Cardiac muscle cell (in vitro differentiated cells and primary cell): ENCODE measurements at regions not wholly inside any gene's neighbourhood (a gene's known extent, or its start where the extent isn't known, plus 50 kb on each side); places are given as distances from the start of the nearest gene placed in this dataset.
"Not testable (repeated sequence)": the region's sequence is repeated elsewhere in the genome, so short reads cannot be mapped to it uniquely, and the experiment has no call there.

Source experiments
- DNase-seq, 2 donors: peaks; one replicate each; pipeline versions ENCODE4 v3.0.0 to v3.0.0-alpha.2; 2010 to 2017; ENCODE audit warnings: low read depth in 1 of 2, low spot score in 1 of 2
- H3K27ac ChIP-seq: fragments of 200-600 bp; sonication (generic); 2 replicates; pipeline ENCODE4 v1.5.1; 2016
- H3K27me3 ChIP-seq: fragments of 200-600 bp; sonication (generic); 2 replicates; pipeline ENCODE4 v1.6.0; 2016; ENCODE audit warnings: control low read depth
- H3K36me3 ChIP-seq: fragments of 200-600 bp; sonication (generic); 2 replicates; pipeline ENCODE4 v1.5.1; 2016; ENCODE audit warnings: control low read depth
- H3K4me1 ChIP-seq: fragments of 200-600 bp; sonication (generic); 2 replicates; pipeline ENCODE4 v1.8.1; 2017; ENCODE audit warnings: low read depth, mild to moderate bottlenecking, mixed run types
- H3K4me3 ChIP-seq: fragments of 200-600 bp; sonication (generic); 2 replicates; pipeline ENCODE4 v1.5.1; 2016; ENCODE audit warnings: mild to moderate bottlenecking
- H3K9me3 ChIP-seq: fragments of 200-600 bp; sonication (generic); 2 replicates; pipeline ENCODE4 v1.5.1; 2017; ENCODE audit warnings: low read depth, mild to moderate bottlenecking, control low read depth
- TF ChIP-seq, protein P1 (sequence below): IDR thresholded peaks from 2 replicates; pipeline ENCODE4 v1.5.1; 2012; ENCODE audit warnings: low read depth, mild to moderate bottlenecking, low read length

DNA sequence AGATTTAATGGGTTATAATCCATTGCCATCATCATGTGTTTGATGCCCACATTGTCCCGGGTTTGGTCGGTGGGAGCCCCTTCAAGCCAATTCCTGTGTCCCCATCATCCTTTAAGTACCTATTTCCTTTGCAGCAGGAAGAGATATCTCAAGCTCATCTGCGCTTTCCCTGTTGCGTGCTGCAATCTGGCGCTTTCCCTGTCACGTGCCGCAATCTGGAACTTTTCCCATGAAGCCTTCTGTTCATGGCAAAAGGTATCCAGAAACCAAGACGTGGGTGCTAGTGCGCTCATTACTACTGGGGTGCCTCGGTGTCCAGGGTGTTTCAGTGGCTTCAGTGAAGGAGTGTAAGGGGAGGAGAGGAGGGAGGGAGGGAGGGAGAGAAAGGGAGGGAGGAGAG is 174.6 kb upstream of the ZNF469 start:
- TF ChIP-seq, protein P1, sequence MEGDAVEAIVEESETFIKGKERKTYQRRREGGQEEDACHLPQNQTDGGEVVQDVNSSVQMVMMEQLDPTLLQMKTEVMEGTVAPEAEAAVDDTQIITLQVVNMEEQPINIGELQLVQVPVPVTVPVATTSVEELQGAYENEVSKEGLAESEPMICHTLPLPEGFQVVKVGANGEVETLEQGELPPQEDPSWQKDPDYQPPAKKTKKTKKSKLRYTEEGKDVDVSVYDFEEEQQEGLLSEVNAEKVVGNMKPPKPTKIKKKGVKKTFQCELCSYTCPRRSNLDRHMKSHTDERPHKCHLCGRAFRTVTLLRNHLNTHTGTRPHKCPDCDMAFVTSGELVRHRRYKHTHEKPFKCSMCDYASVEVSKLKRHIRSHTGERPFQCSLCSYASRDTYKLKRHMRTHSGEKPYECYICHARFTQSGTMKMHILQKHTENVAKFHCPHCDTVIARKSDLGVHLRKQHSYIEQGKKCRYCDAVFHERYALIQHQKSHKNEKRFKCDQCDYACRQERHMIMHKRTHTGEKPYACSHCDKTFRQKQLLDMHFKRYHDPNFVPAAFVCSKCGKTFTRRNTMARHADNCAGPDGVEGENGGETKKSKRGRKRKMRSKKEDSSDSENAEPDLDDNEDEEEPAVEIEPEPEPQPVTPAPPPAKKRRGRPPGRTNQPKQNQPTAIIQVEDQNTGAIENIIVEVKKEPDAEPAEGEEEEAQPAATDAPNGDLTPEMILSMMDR, result no peak
- Histone ChIP-seq H3K27me3 (no peaks in the 10 kb centered on the region), H3K9me3 (no peaks in the 10 kb centered on the region), H3K27ac (no peak overlapping the region), H3K4me1 (no peaks in the 10 kb centered on the region), H3K36me3 (no peaks in the 10 kb centered on the region), H3K4me3 (no peak overlapping the region)
- DNase-seq, result no peak

DNA sequence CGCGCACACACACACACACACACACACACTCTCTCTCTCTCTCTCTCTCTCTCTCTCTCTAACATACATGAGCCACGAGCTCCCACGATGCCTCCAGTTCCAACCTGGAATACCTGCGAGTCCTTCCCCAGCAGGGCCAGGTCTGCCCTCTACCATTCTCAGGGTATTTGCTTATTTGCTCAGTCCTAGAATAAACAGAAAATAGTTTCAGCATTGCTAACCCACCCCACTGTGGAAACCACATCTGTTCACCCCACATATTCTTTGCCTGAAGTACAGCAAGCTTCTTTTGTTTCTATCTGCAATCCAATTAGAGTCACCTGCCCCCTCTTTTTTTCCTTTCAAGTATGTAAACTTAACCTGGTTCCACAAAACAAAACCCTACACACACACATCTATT is 174.0 kb upstream of the ZNF469 start:
- not testable (repeated sequence) for H3K9me3 ChIP-seq, H3K4me1 ChIP-seq, H3K4me3 ChIP-seq, H3K27ac ChIP-seq, DNase-seq, H3K36me3 ChIP-seq, H3K27me3 ChIP-seq

DNA sequence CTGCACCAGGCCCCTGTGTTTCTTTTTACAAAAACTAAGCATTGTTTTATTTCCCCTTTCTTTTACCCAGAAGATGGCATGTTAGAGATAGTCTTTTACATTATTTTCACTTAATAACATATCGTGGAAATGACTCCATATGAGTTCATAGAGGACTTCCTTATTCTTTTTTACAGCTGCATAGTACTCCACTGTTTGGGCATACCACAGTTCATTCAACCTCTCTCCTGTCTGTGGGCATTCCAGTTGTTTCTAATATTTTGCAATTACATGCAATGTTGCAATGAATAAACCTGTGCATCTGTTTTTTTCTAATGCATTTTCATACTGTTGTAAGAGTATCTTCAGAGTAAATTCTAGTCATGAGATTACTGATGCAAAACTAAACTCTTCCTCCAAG is 173.2 kb upstream of the ZNF469 start:
- H3K36me3 ChIP-seq, H3K27ac ChIP-seq, DNase-seq: not testable (repeated sequence)

DNA sequence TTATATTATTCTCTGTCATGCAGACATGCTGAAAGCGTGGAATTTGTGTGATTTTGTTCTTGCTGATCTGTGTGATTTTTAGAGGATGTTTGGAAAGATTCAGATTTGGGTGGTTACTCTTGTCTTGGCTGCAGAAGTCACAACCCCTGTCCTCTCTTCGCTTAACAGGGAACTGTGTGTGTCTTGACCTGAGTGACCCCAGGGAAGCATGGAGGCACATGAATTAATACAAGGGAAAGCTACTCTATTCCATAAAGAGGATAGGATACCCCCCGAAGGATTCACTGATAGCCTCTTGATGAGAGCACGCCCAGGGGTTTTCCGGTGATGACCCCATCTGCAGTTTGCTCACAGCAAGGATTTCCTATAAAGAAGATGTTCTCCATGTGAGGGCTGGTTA is 168.8 kb upstream of the ZNF469 start:
- not testable (repeated sequence) for H3K9me3 ChIP-seq, H3K4me3 ChIP-seq, H3K27me3 ChIP-seq, H3K36me3 ChIP-seq, DNase-seq, H3K4me1 ChIP-seq, H3K27ac ChIP-seq

More for the DNA sequence above, 173.2 kb upstream of the ZNF469 start:
- H3K27me3 ChIP-seq, H3K9me3 ChIP-seq, H3K4me1 ChIP-seq, H3K4me3 ChIP-seq: not testable (repeated sequence)

DNA sequence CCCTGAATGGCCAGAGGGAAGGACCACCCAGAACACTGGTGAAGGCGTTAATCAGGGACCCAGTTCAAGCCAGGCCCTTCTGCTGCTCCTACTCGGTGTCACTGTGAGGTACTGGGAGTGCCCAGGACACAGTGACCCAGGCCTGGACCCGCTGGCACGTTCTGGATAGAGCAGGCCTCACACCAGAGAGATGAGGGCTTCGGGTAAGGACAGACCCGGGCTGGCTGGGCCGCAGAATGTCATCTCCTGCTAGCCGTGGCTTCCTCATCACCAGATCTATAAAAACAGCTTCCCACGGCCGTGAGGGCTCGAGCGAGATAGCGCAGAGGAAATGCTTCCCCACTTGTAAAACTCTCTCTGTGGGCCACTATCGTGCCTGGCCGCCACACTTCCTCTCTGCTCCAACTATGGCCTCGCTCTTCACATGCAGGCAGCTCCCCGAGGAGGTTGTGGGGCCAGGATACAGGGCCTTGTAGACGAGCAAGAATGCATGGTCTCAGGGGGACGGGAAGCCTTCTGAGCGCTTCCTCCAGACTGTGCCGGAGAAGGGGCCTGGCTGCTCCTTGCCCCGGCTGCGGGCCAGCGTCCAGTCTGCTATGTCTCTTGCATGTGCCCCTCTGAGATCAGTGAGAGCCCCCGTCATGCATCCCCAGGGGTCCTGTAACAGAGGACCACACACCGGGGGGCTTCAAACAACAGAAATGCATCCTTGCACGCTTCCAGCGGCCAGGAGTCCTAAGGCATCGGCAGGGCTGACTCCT is 161.6 kb upstream of the ZNF469 start:
- not testable (repeated sequence) for DNase-seq, H3K27ac ChIP-seq, H3K27me3 ChIP-seq, H3K4me1 ChIP-seq, H3K9me3 ChIP-seq, H3K4me3 ChIP-seq, H3K36me3 ChIP-seq

DNA sequence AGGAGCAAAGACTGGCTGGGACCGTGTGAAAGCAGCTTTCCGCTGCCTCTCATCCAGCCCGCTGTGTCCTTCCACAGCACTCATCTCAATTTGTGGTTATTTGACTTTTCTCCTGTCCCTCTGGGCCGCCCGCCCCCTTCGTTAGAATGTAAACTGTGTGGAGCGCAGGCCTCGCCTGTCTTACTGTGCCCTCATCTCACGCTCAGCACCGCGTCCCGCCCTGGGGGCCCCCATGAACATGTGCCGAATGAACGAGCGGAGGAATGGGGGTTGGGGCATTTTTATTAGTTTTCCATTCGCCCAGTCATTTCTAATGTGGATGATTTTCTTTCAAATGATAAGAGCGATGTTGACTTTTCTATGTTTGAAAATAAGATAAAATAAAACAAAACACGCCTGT is 159.1 kb upstream of the ZNF469 start:
- H3K4me3 ChIP-seq, H3K4me1 ChIP-seq, DNase-seq, H3K27me3 ChIP-seq, H3K36me3 ChIP-seq, H3K9me3 ChIP-seq, H3K27ac ChIP-seq: not testable (repeated sequence)

DNA sequence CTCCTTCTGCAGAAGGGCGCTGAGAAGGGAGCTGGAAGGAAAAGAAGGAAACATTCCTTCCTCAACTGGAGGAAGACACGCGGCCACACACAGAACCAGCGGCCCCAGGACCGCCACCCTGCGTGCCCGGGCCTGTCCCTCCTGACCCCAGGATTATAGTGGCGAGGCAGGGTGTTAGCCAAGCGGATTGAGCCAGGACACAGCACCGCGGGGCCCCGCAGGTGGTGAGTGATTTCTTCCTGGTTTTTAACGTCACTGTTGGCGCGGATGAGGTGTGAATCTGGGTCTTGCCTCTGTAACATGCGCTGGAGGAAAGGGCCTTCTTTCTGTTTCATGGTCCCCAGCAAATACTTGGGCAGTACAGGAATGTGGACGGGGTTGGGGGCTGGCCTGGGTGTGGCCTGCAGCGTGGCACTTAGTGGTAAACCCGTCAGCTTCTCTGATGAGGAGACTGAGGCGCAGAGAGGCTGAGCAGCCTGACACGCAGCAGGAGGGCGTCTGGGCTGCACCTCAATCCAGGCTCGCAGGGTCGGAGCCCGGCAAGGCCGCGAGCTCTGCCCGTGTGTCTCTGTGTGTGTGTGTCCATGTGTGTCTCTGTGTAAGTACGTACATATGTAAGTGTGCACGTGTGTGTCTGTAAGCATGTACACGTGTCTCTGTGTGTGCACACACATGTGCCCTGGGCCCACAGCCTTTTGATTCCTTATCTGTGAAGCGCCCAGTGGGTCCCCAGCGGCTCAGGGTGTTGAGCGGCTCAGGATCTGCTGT is 158.4 kb upstream of the ZNF469 start:
- H3K4me1 ChIP-seq, H3K27ac ChIP-seq, H3K4me3 ChIP-seq, H3K27me3 ChIP-seq, H3K9me3 ChIP-seq, DNase-seq, H3K36me3 ChIP-seq: not testable (repeated sequence)

DNA sequence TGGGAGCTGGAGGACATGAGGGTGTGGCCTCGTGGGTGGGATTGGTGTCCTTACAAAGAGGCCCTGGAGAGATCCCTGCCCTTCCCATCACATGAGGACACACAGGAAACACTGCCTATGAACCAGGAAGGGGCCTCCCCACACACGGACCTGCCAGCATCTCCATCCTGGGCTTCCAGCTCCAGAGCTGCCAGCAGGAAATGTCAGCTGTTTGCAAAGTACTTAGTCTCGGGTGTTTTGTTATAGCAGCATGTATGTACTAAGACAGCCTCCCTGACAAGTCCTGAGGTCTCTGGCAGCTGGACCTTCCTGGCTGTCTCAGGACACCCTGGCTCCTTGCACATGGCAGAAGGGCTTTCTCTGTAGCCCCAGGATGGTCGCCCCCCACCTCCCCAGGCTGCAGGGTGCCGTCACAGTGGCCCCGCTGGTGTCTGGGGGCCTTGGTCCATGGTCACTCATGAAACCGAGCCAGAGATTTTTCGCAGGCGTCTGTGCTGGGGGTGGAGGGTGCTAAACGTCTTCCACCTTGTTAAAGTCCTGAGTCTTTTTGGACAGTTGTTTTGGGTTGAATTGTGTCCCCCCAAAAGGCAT is 157.0 kb upstream of the ZNF469 start:
- not testable (repeated sequence) for H3K4me1 ChIP-seq, H3K27ac ChIP-seq, H3K4me3 ChIP-seq, DNase-seq, H3K27me3 ChIP-seq, H3K36me3 ChIP-seq, H3K9me3 ChIP-seq

DNA sequence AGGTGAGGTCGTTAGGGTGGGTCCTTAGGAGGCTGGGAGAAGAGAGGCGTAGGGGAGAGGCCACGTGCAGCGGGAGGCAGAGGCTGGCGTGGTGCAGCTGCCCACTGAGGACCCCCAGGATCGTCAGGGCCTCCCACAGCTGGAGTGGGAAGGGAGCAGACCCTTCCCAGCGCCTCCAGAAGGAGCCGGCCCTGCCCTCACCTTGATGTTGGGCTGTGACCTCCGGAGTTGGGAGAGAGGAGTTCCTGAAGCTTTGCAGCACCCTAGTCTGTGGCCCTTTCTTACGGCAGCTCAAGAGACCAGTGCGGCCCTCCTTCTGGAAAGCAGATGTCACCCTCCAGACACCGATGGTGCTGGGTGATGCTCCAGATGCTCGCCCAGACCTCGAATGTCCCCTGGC is 156.5 kb upstream of the ZNF469 start:
- H3K4me1 ChIP-seq, H3K9me3 ChIP-seq, H3K4me3 ChIP-seq, H3K36me3 ChIP-seq, H3K27ac ChIP-seq, DNase-seq, H3K27me3 ChIP-seq: not testable (repeated sequence)

DNA sequence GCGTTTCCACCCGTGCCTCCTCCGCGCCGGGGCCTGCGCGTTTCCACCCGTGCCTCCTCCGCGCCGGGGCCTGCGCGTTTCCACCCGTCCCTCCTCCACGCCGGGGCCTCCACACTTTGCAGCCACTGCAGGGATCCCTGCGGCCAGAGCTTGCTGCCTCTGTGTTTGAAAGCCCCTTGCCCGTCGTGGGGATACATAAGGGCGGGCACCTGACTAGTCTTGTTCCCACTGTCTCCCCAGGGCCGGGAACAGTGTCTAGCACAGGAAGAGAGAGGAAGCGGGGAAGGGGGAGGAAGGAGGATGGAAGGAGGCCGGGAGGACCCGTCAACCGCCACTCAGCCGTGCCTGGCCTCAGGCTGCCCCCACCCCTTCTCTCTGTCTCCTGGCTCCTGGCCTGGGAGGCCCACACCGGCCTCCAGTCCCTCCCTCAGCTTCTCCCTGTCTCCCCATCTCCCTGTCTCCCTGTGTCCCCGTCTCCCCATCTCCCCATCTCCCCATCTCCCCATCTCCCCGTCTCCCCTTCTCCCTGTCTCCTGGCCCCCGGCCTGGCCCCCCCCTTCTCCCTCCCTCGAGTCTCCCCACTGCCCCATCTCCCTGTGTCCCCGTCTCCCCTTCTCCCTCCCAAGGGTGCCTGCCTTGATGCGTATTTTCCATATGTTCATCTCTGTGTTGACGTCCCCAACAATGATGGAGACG is 155.6 kb upstream of the ZNF469 start:
- H3K4me1 ChIP-seq, H3K9me3 ChIP-seq, H3K36me3 ChIP-seq, DNase-seq, H3K4me3 ChIP-seq, H3K27me3 ChIP-seq, H3K27ac ChIP-seq: not testable (repeated sequence)

DNA sequence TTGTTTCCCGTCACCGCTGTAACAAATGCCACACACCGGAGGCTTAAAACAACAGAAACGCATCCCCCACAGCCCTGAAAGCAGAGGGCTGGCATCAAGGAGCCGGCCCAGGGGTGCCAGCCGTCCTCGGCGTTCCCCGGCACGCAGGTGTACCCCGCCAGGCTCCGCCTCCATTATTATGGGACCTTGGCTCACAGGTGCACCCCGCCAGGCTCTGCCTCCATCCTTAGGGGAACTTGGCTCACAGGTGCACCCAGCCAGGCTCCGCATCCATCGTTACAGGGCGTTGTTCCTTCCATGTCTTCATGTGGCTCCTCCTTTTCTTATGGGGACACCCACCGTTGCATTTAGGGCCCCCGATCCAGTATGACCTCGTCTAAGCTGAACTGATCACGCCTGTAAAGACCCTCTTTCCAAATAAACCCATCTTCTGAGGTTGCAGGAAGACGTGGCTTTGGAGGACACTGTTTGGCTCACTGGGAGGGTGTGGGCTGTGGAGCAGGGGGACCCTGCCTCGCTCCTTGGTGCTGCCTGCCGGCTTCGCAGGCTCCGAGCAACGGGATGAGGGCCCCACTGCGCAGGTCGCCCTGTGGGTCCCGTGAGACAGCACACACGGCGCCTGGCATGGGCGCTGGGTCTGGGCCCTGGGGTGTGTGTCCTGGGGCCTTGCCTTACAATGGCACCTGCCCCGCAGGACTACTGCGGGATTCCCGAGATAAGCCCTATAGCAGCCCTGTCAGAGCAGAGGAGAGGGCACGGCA is 154.9 kb upstream of the ZNF469 start:
- not testable (repeated sequence) for H3K27me3 ChIP-seq, H3K4me1 ChIP-seq, H3K36me3 ChIP-seq, H3K9me3 ChIP-seq, H3K4me3 ChIP-seq, DNase-seq, H3K27ac ChIP-seq

DNA sequence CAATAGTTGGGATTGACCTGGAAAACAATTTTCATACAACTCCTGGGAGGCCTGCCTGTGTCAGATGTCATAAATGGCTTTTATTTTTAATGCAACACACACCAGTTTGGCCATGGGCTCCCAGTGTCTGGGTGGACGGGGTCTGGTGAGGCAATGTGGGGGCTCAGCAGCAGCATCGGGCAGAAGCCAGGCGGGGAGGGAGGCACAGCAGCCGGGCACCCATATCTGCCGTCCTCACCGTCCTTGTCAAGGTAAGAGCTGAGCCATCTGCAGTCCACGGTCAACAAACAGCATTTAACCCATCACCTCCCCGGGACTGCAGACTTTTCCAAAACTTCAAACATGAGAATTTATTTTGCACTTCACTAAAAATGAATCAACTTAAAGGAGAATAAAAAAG is 154.0 kb upstream of the ZNF469 start:
- H3K36me3 ChIP-seq, H3K4me1 ChIP-seq, H3K9me3 ChIP-seq, DNase-seq, H3K27ac ChIP-seq, H3K4me3 ChIP-seq, H3K27me3 ChIP-seq: not testable (repeated sequence)
